Activated CD8-positive, alpha-beta T cell treated with anti-CD3 and anti-CD28 coated beads for 36 hours (primary cell): ENCODE measurements at regions not wholly inside any gene's neighbourhood (a gene's known extent, or its start where the extent isn't known, plus 50 kb on each side); places are given as distances from the start of the nearest gene placed in this dataset.

Source experiments
- ATAC-seq: fragments of 200-7000 bp; cut with Tn5 transposase; one replicate; pipeline ENCODE4 v1.10.0; 2021; ENCODE audit warnings: mild to moderate bottlenecking, moderate library complexity
- CTCF ChIA-PET: fragments of 350-600 bp; sonication (Branson Sonifier 250); formaldehyde crosslinking; loops from one replicate; lab custom pipeline; 2021; ENCODE audit warnings: antibody characterized with exemption; lab: Charles Lee
- POLR2A ChIA-PET: fragments of 350-600 bp; sonication (Branson Sonifier 250); formaldehyde crosslinking; loops from one replicate; lab custom pipeline; 2021; ENCODE audit warnings: antibody characterized with exemption; lab: Charles Lee
- DNase-seq: peaks from one replicate; pipeline ENCODE4 v3.0.0-alpha.2; 2020
- H3K27ac Mint-ChIP-seq: one replicate; pipeline ENCODE4 v1.8.0; 2021; ENCODE audit warnings: mild to moderate bottlenecking, mixed read lengths
- H3K27me3 Mint-ChIP-seq: one replicate; pipeline ENCODE4 v1.8.0; 2021; ENCODE audit warnings: mixed read lengths
- H3K36me3 Mint-ChIP-seq: one replicate; pipeline ENCODE4 v1.8.0; 2021; ENCODE audit warnings: low read depth, mixed read lengths
- H3K4me1 Mint-ChIP-seq: one replicate; pipeline ENCODE4 v1.8.0; 2021; ENCODE audit warnings: low read depth, mixed read lengths
- H3K4me3 Mint-ChIP-seq: one replicate; pipeline ENCODE4 v1.8.0; 2021; ENCODE audit warnings: mild to moderate bottlenecking, moderate library complexity, mixed read lengths
- H3K9me3 Mint-ChIP-seq: one replicate; pipeline ENCODE4 v1.8.0; 2021; ENCODE audit warnings: mixed read lengths
- CTCF ChIP-seq: fragments of 200-600 bp; IDR thresholded peaks from one replicate; pipeline ENCODE4 v1.8.0; 2022; ENCODE audit warnings: antibody characterized with exemption, mild to moderate bottlenecking
- intact Hi-C: fragments of 100-400 bp; cut with micrococcal nuclease; formaldehyde crosslinking; loops from one replicate; pipeline ENCODE4 v1.10.0; 2022

GRCh38 chr2:9793156-9793917 lies 49.9 kb upstream of the TAF1B start:
- Mint-ChIP-seq H3K36me3 (no peaks in the 10 kb centered on the region), H3K9me3 (peaks cover 3% of the 10 kb centered on the region), H3K4me3 (no peak overlapping the region), H3K27me3 (no peaks in the 10 kb centered on the region), H3K27ac (no peak overlapping the region), H3K4me1 (no peaks in the 10 kb centered on the region)
- no peak for TF ChIP-seq CTCF
- CTCF ChIA-PET = interaction anchor here (1.2 kb wide), 2 partner anchors 21 to 23 kb away, joined by 3 to 5 read pairs; no protein-coding TSS in a partner anchor
- DNase-seq = no peak
- intact Hi-C loops = no loop called here
- ATAC-seq = no peak
- POLR2A ChIA-PET = no interaction called here
